Esophagus mucosa (tissue), 1 donor: ENCODE measurements at regions not wholly inside any gene's neighbourhood (a gene's known extent, or its start where the extent isn't known, plus 50 kb on each side); places are given as distances from the start of the nearest gene placed in this dataset.
"Not testable (repeated sequence)": the region's sequence is repeated elsewhere in the genome, so short reads cannot be mapped to it uniquely, and the experiment has no call there.

Experiments used
- ATAC-seq: fragments of 200-7000 bp; cut with Tn5 transposase; one replicate; pipeline ENCODE4 v1.9.1; 2020
- donor health status: DM: yes; HTN: yes; CAD: no.

- ATAC-seq, result not testable (repeated sequence)
Measured at GRCh38 chr11:97705441-97705840, 1315.3 kb upstream of the CNTN5 start.

DNA sequence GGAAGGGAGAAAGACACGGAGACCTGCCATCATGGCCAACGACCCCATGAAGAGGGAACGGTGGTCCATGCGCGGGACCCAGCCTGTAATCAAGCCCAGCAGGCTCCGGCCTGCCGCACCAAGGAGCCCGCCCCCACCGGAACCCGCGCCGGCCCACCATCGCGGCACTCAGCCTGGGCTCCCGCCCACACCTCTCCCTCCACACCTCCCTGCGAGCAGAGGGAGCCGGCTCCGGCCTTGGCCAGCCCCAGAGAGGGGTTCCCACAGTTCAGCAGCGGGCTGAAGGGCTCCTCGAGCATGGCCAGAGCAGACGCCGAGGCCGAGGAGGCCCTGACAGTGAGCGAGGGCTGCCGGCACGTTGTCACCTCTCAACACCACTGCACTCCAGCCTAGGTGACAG, 1302.8 kb upstream of the CNTN5 start:
- no peak for ATAC-seq

DNA sequence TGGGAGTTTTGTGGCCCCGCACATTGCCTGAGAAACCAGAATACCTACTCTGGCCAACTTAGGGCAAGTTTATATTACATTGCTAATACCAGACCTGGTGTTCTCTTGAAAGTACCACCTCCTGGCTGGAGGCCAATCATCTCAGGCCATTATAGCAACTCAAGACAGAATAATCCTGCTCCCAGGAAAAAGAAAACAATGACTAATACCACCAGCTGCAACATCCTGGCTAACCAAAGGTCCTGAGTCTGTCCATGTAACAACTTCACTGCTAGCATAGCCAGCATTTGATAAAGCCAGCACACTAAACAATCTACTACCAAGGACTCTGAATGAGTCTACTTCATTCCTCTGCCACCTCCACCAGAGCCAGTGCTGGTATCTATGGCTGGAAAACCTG, 1298.7 kb upstream of the CNTN5 start:
- no peak for ATAC-seq

DNA sequence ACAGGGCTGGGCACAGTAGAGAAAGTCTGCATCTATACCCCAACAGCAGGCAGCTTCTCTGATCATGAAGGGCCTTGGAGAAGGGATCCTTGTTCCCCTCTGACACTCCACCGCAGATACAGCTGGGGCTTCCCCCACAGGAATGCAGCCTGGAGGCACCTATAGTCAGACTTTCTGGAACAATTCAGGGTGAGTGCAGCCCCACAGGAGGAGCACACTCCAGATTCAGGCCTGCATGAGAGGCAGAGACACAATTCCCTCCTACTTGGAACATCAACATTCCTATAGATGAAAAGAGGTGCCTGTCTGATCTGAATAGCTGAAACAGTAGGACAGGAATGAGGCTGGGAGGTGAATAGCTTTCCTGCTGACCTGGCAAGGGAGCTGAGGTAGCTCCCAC, 1298.0 kb upstream of the CNTN5 start:
- ATAC-seq, result no peak

GRCh38 chr11:97729546-97730272, 1291.0 kb upstream of the CNTN5 start:
- ATAC-seq, result no peak

GRCh38 chr11:97732011-97732632, 1288.6 kb upstream of the CNTN5 start:
- ATAC-seq, result no peak

DNA sequence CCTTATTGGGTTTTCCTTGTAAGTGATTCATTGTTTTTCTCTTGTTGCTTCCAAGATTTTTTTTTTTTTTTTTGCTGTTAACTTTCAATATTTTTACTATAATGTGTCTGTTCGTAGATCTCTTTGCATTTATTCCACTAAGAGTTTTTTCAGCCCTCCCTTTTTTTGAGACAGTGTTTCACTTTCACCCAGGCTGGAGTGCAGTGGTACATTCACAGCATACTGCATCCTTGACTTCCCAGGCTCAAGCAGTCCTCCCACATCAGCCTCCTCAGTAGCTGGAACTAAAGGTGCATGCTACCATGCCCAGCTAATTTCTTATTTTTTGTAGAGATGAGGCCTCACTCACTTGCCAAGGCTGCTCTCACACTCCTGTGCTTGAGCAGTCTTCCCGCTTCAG, 1282.0 kb upstream of the CNTN5 start:
- no peak for ATAC-seq

GRCh38 chr11:97739932-97740800, 1280.6 kb upstream of the CNTN5 start:
- ATAC-seq, result no peak

- ATAC-seq, result no peak
Measured at GRCh38 chr11:97740801-97741151, 1280.0 kb upstream of the CNTN5 start.

DNA sequence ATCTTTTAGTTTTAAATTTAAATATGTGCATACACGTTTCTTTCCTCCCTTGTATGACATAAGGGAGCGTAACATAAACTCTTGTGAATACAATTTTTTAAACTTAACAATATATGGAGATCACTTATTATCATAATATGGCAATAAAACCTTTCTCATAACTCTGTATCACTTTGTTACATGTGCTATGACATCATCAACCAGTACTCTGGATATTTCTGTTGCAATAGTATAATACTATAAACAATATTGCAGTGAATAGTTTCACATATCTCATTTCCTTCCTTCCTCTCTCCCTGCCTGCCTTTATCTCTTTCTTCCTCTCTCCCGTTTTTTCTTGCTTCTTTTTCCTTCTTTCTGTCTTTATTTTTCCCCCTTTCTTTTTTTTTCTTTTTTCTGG, 1278.0 kb upstream of the CNTN5 start:
- no peak for ATAC-seq

GRCh38 chr11:97743205-97743742, 1277.5 kb upstream of the CNTN5 start:
- ATAC-seq, result no peak

DNA sequence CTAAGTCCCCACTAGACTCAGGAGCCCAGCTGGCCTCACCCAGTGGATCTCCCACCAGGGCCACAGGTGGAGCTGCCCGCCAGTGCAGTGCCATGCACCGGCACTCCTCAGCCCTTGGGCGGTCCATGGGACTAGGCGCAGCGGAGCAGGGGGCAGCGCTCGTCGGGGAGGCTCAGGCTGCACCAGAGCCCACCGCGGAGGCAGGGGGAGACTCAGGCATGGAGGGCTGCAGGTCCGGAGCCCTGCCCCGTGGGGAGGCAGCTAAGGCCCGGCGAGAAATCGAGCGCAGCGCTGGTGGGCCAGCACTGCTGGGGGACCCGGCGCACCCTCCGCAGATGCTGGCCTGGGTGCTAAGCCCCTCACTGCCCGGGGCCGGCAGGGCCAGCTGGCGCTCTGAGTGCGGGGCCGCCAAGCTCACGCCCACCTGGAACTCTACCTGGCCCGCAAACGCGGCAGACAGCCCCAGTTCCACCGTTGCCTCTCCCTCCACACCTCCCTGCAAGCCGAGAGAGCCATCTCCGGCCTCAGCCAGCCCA, 1275.2 kb upstream of the CNTN5 start:
- no peak for ATAC-seq

DNA sequence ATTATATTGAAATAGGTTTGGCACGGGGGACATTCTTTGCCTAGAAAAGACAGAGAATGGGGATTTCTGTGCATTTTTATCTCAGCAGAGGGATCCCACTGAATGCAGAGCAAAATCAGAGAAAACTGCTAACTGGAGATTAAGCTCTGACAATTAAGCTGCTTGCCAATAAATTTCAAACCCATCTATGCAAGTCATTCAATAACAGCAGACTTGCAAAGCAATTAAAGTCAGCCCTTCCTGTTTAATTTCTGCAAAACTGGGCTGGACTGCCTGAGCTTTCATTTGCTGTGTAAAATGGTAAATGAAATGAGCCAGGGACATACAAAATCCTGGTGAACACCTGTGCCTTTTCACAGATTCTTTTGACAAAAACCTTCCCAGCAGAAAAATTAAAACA, 1273.9 kb upstream of the CNTN5 start:
- ATAC-seq, result no peak

DNA sequence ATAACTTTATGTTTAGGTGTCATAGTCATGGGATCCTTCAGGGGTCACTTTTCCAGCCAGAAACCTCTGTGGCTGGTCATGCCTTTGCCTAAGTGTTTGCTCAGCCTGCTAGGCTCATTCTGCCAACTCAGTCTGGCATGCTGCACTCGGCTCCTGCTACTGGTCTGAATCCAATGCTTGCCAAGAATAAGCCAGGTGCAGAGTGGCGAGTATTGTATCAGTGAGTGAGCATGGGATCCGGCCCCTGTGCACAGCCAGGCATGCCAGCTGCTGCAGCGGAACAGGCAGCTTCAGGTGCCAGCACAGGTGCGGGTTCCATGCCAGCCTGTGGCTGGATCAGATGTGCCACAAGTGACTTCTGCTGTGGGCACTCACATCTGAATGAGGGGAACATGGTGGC, 1269.3 kb upstream of the CNTN5 start:
- no peak for ATAC-seq

GRCh38 chr11:97751952-97752351, 1268.8 kb upstream of the CNTN5 start:
- no peak for ATAC-seq

DNA sequence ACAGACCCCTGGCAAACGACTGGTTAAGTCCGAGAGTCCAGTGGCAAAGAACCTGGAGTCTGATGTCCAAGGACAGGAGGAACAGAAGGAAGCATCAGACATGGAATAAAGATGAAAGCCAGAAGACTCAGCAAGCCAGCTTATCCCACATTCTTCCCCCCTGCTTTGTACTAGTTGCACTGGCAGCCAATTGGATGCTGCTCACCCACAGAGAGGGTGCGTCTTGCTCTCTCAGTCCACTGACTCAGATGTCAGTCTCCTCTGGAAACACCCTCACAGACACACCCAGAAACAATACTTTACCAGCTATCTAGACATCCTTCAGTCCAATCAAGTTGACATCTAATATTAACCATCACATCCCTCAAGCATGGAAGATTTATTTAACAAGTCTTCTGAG, 1265.8 kb upstream of the CNTN5 start:
- no peak for ATAC-seq

- no peak for ATAC-seq
Measured at GRCh38 chr11:97756571-97757335, 1264.0 kb upstream of the CNTN5 start.

- no peak for ATAC-seq
Measured at GRCh38 chr11:97761175-97761574, 1259.6 kb upstream of the CNTN5 start.

DNA sequence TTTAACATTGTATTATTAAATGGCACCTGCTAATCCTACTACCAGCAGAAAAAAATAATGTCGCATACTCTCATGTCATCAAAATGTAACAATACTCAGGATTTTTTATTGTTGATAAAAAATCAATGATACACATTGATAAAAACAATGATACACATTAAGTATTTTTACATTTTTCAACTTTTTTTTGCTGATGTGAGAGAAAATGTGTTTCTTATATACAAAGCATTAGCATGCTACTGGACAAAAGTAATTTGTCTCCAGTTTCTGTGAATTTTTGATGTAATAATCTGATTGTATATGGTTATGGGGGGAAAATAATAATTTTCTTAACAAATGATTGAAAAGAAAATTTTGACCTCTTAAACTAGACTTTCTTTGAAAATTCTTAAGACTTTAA, 1256.6 kb upstream of the CNTN5 start:
- no peak for ATAC-seq

- ATAC-seq, result no peak
Measured at GRCh38 chr11:97764605-97765004, 1256.1 kb upstream of the CNTN5 start.

DNA sequence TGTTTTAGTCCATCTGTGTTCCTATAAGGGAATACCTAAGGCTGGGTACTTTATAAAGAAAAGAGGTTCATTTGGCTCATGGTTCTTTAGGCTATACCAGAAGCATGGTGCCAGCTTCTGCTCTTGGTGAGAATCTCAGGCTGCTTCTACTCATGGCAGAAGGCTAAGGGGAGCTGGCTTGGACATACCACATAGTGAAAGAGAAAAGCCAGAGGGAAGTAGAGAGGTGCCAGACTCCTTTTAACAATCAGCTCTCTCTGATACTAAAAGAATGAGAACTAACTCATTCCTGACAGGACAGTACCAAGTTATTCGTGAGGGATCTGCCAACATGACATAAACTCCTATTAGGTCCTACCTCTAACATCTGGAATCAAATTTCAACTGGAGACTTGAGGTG, 1250.2 kb upstream of the CNTN5 start:
- ATAC-seq, result no peak

DNA sequence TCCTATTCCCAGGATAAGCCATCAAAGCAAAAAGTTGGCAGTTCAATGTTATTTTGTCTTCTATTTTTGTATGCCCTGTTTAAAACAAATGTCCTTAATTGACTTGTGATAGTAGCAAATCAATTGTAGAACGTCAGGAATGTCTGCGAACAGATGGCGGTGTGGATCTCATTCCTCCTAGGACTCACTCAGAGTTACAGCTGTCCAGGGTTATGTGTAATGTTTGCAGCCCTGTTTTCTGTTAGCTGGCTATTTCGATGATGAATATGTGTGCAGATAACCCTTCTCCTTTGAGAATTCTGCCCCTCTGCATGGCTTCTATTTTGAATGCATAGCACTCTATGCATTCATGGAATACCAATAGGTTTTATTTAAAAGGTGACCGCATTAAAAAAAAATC, 1248.0 kb upstream of the CNTN5 start:
- ATAC-seq, result no peak
